Ammon's horn (tissue), 1 donor: ENCODE measurements at regions not wholly inside any gene's neighbourhood (a gene's known extent, or its start where the extent isn't known, plus 50 kb on each side); places are given as distances from the start of the nearest gene placed in this dataset.

Experiments
- DNase-seq: peaks from one replicate; pipeline ENCODE4 v3.0.0-alpha.2; 2016; ENCODE audit warnings: low spot score

GRCh38 chr5:3143382-3143781 is 391.9 kb upstream of the IRX2 start:
- no peak for DNase-seq

- no peak for DNase-seq
Measured at GRCh38 chr5:3142261-3143027, 391.0 kb upstream of the IRX2 start.

- DNase-seq = no peak
Measured at GRCh38 chr5:3140117-3140516, 388.6 kb upstream of the IRX2 start.

- peak; percentile 24 for DNase-seq
Measured at GRCh38 chr5:3139499-3139931, 388.0 kb upstream of the IRX2 start.

GRCh38 chr5:3131161-3131560 is 379.7 kb upstream of the IRX2 start:
- DNase-seq = no peak

GRCh38 chr5:3129252-3129651 is 377.8 kb upstream of the IRX2 start:
- DNase-seq = no peak

- DNase-seq = no peak
Measured at GRCh38 chr5:3127423-3127911, 376.0 kb upstream of the IRX2 start.

- no peak for DNase-seq
Measured at GRCh38 chr5:3126639-3127038, 375.2 kb upstream of the IRX2 start.

- no peak for DNase-seq
Measured at GRCh38 chr5:3124410-3124809, 372.9 kb upstream of the IRX2 start.

- no peak for DNase-seq
Measured at GRCh38 chr5:3123763-3124157, 372.3 kb upstream of the IRX2 start.

- no peak for DNase-seq
Measured at GRCh38 chr5:3122985-3123762, 371.7 kb upstream of the IRX2 start.

GRCh38 chr5:3122216-3122615 is 370.7 kb upstream of the IRX2 start:
- DNase-seq = no peak

GRCh38 chr5:3121813-3122212 is 370.3 kb upstream of the IRX2 start:
- DNase-seq = no peak

- no peak for DNase-seq
Measured at GRCh38 chr5:3120028-3120427, 368.6 kb upstream of the IRX2 start.

- DNase-seq = no peak
Measured at GRCh38 chr5:3119435-3119834, 368.0 kb upstream of the IRX2 start.

GRCh38 chr5:3118340-3118739 is 366.9 kb upstream of the IRX2 start:
- no peak for DNase-seq

GRCh38 chr5:3116366-3116765 is 364.9 kb upstream of the IRX2 start:
- DNase-seq = no peak

- no peak for DNase-seq
Measured at GRCh38 chr5:3114467-3114866, 363.0 kb upstream of the IRX2 start.

GRCh38 chr5:3110371-3110770 is 358.9 kb upstream of the IRX2 start:
- DNase-seq = no peak

GRCh38 chr5:3107156-3107611 is 355.7 kb upstream of the IRX2 start:
- DNase-seq = no peak

- no peak for DNase-seq
Measured at GRCh38 chr5:3105581-3105980, 354.1 kb upstream of the IRX2 start.

GRCh38 chr5:3105172-3105571 is 353.7 kb upstream of the IRX2 start:
- DNase-seq = no peak

- DNase-seq = no peak
Measured at GRCh38 chr5:3104429-3105060, 353.1 kb upstream of the IRX2 start.
